Activated T-cell treated with anti-CD3 and anti-CD28 coated beads, Interleukin-2, amount 50 U/mL, for 4 hours (primary cell): ENCODE measurements at regions not wholly inside any gene's neighbourhood (a gene's known extent, or its start where the extent isn't known, plus 50 kb on each side); places are given as distances from the start of the nearest gene placed in this dataset.

Experiments used
- ATAC-seq, 2 donors: fragments of 200-7000 bp; cut with Tn5 transposase; one replicate each; pipeline ENCODE4 v1.10.0; 2021
- DNase-seq: peaks from one replicate; pipeline ENCODE4 v3.0.0-alpha.2; 2020
- H3K27me3 Mint-ChIP-seq: one replicate; pipeline ENCODE4 v1.8.0; 2021; ENCODE audit warnings: low read depth, mixed read lengths
- H3K36me3 Mint-ChIP-seq: one replicate; pipeline ENCODE4 v1.8.0; 2022; ENCODE audit warnings: mixed read lengths; ENCODE audit not compliant: insufficient read depth
- H3K4me1 Mint-ChIP-seq: one replicate; pipeline ENCODE4 v1.8.0; 2021; ENCODE audit warnings: low read depth, mixed read lengths
- H3K4me3 Mint-ChIP-seq: one replicate; pipeline ENCODE4 v1.8.0; 2021; ENCODE audit warnings: mild to moderate bottlenecking, moderate library complexity, mixed read lengths
- H3K9me3 Mint-ChIP-seq: one replicate; pipeline ENCODE4 v1.8.0; 2021; ENCODE audit warnings: mixed read lengths

GRCh38 chr1:96372881-96373280, 348.7 kb upstream of the PTBP2 start:
- no peak for DNase-seq
- Mint-ChIP-seq H3K4me3 (no peak overlapping the region), H3K36me3 (no peaks in the 10 kb centered on the region), H3K4me1 (no peaks in the 10 kb centered on the region), H3K9me3 (peaks cover 6% of the 10 kb centered on the region), H3K27me3 (no peaks in the 10 kb centered on the region)
- ATAC-seq = no peak

DNA sequence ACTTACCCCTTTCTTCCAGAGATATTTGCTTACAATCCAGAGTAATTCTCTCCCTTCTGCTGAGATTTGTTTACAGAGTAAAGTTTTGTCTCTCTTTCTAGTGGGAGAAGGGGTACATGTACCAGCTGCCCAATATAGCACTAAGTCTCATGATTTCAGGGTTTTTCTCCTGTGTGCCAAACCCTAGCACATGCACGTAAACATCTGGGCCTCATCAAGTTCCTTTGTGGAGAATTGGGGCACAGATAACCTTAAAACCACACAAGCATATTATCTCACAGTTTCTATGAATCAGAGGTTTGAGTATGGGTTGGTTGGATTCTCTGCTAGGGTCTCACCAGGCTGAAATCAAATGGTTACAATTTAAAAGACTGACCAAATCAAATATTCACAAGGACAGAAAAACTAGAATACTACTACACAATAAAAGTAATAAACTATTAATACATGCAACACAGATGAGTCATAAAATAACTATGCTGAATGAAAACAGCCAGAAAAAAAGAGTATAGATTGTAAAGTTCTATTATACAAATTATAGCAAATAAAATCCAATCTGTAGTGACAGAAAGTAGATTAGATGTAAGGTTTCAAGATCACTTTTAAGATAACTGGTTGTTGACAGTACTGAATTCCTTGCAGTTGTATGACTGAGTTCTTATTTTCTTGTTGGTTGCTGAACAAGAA, 347.4 kb upstream of the PTBP2 start:
- DNase-seq (no peak), ATAC-seq (no peak)
- H3K4me1 Mint-ChIP-seq = no peaks in the 10 kb centered on the region
- peaks cover 6% of the 10 kb centered on the region for H3K9me3 Mint-ChIP-seq
- H3K36me3 Mint-ChIP-seq = no peaks in the 10 kb centered on the region
- H3K27me3 Mint-ChIP-seq = no peaks in the 10 kb centered on the region
- H3K4me3 Mint-ChIP-seq = no peak overlapping the region

GRCh38 chr1:96376846-96377245, 344.7 kb upstream of the PTBP2 start:
- H3K9me3 Mint-ChIP-seq = peaks cover 2% of the 10 kb centered on the region
- ATAC-seq = no peak
- DNase-seq = no peak
- no peaks in the 10 kb centered on the region for H3K27me3 Mint-ChIP-seq
- no peaks in the 10 kb centered on the region for H3K4me1 Mint-ChIP-seq
- no peak overlapping the region for H3K4me3 Mint-ChIP-seq
- no peaks in the 10 kb centered on the region for H3K36me3 Mint-ChIP-seq

DNA sequence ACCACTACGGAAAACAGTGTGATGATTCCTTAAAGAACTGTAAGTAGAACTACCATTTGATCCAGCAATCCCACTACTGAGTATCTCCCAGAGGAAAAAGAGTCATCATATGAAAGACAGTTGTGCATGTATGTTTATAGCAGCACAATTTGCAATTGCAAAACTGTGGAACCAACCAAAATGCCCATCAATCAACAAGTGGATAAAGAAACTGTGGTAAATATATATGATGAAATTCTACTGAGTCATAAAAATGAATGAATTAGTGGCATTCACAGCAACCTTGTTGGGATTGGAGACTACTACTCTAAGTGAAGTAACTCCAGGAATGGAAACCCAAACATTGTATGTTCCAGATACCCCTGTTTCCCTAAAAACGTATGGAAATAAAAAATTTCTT, 337.0 kb upstream of the PTBP2 start:
- ATAC-seq = no peak
- DNase-seq = no peak
- H3K4me1 Mint-ChIP-seq = no peaks in the 10 kb centered on the region
- H3K9me3 Mint-ChIP-seq = peaks cover 15% of the 10 kb centered on the region
- H3K4me3 Mint-ChIP-seq = no peak overlapping the region
- H3K36me3 Mint-ChIP-seq = no peaks in the 10 kb centered on the region
- H3K27me3 Mint-ChIP-seq = no peaks in the 10 kb centered on the region

- DNase-seq (no peak), ATAC-seq (no peak)
- Mint-ChIP-seq H3K4me3 (no peak overlapping the region), H3K4me1 (no peaks in the 10 kb centered on the region), H3K9me3 (peaks cover 9% of the 10 kb centered on the region), H3K36me3 (no peaks in the 10 kb centered on the region), H3K27me3 (no peaks in the 10 kb centered on the region)
Measured at GRCh38 chr1:96387785-96388184, 333.8 kb upstream of the PTBP2 start.

- Mint-ChIP-seq H3K4me3 (no peak overlapping the region), H3K9me3 (peaks cover 4% of the 10 kb centered on the region), H3K4me1 (no peaks in the 10 kb centered on the region), H3K36me3 (no peaks in the 10 kb centered on the region), H3K27me3 (no peaks in the 10 kb centered on the region)
- ATAC-seq (no peak), DNase-seq (no peak)
Measured at GRCh38 chr1:96388421-96389310, 332.9 kb upstream of the PTBP2 start.

DNA sequence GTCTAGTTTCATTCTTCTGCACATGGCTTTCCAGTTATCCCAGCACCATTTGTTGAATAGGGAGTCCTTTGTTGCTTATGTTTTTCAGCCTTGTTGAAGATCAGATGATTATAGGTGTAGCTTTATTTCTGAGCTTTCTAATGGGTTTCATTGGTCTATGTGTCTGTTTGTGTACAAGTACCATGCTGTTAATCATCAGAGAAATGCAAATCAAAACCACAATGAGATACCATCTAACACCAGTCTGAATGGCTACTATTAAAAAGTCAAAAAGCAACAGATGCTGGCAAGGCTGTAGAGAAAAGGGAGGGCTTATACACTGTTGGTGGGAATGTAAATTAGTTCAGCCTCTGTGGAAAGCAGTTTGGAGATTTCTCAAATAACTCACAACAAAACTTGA, 321.5 kb upstream of the PTBP2 start:
- DNase-seq (no peak), ATAC-seq (no peak)
- no peak overlapping the region for H3K4me3 Mint-ChIP-seq
- H3K36me3 Mint-ChIP-seq = no peaks in the 10 kb centered on the region
- H3K27me3 Mint-ChIP-seq = no peaks in the 10 kb centered on the region
- H3K9me3 Mint-ChIP-seq = peaks cover 6% of the 10 kb centered on the region
- H3K4me1 Mint-ChIP-seq = no peaks in the 10 kb centered on the region

DNA sequence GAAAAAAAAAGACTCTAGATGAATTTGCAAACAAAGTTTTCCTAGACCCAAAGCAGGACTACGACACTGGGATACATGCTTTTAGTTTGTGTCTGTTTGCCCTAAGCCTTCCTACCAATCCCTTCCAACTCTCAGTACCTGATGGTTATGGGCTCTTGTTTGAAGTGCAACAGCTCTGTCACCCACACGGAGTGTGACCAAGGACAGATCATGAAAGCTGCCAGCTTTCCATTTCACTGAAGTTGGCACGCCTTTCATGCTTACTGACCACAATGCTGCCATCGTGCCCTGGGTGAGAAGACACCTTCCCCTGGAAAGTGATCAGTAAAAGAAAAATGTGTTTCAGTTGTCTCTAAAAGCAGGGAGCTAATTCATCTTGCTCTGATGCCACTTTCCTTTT, 312.5 kb upstream of the PTBP2 start:
- no peaks in the 10 kb centered on the region for H3K27me3 Mint-ChIP-seq
- no peaks in the 10 kb centered on the region for H3K9me3 Mint-ChIP-seq
- ATAC-seq (no peak), DNase-seq (no peak)
- H3K4me1 Mint-ChIP-seq = no peaks in the 10 kb centered on the region
- H3K4me3 Mint-ChIP-seq = no peak overlapping the region
- no peaks in the 10 kb centered on the region for H3K36me3 Mint-ChIP-seq

DNA sequence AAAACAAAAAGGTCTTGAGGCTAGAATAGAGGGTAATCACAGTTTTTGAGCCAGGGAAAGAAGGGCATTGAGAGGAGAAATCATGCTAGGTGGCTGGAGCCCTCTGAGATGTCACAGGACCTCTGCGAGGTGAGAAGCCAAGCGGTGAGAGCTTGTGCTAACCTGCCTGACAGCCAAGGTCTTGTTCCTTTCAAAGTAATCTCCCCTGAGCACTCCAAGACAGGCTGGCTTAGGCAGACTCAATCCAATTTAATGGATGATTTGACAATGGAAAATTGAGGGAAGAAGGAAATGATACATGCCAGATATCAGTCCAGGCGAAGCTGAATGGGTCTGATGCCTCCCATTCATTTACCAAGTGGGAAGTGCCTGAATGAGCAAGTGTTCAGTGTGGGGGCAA, 311.9 kb upstream of the PTBP2 start:
- DNase-seq (no peak), ATAC-seq (no peak)
- Mint-ChIP-seq H3K4me1 (no peaks in the 10 kb centered on the region), H3K4me3 (no peak overlapping the region), H3K9me3 (peaks cover 5% of the 10 kb centered on the region), H3K36me3 (no peaks in the 10 kb centered on the region), H3K27me3 (no peaks in the 10 kb centered on the region)

DNA sequence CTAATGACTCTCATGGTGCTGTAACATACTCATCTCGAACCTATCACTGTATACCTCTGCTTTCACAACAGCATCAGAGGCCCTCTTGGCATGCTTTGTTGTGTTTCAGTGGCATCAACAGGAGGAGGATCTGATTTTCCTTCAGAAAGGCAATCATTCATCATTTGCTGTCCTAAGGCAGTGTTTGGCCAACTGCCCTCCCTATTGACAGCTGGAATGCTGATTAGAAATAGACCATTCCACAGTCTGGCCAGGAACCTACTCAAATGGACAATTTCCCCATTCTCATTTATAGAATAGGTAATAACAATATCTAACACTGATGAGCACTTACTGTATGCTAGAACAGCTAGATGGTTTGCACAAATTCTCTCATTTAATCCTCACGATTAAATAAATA, 310.6 kb upstream of the PTBP2 start:
- Mint-ChIP-seq H3K4me1 (no peaks in the 10 kb centered on the region), H3K9me3 (peaks cover 5% of the 10 kb centered on the region), H3K4me3 (no peak overlapping the region), H3K27me3 (no peaks in the 10 kb centered on the region), H3K36me3 (no peaks in the 10 kb centered on the region)
- no peak for ATAC-seq
- no peak for DNase-seq

DNA sequence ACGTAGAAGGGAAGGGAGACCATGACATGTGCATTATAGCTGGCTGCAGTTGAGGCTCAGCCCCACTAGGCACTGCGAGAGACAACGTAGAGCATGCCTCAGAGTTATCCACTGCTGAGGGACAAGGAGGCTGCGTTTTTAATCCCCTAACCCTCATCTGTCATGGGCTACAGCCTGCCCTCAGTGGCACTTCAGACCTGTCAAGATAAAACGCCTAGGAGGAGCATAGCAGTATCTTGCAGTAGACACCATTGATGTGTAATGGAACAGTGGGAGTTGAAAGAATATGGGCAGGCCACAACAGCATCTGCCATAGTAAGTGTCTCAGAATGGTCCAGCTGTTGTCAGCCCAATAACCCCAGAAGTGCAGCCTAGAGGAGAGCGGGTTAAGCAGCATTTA, 307.0 kb upstream of the PTBP2 start:
- no peak for ATAC-seq
- no peaks in the 10 kb centered on the region for H3K27me3 Mint-ChIP-seq
- no peaks in the 10 kb centered on the region for H3K36me3 Mint-ChIP-seq
- H3K4me3 Mint-ChIP-seq = no peak overlapping the region
- H3K4me1 Mint-ChIP-seq = no peaks in the 10 kb centered on the region
- H3K9me3 Mint-ChIP-seq = peaks cover 5% of the 10 kb centered on the region
- DNase-seq = no peak

GRCh38 chr1:96416111-96416595, 305.4 kb upstream of the PTBP2 start:
- no peak overlapping the region for H3K4me3 Mint-ChIP-seq
- ATAC-seq = no peak
- H3K27me3 Mint-ChIP-seq = no peaks in the 10 kb centered on the region
- H3K4me1 Mint-ChIP-seq = no peaks in the 10 kb centered on the region
- H3K36me3 Mint-ChIP-seq = no peaks in the 10 kb centered on the region
- DNase-seq = no peak
- peaks cover 5% of the 10 kb centered on the region for H3K9me3 Mint-ChIP-seq

GRCh38 chr1:96416701-96417444, 304.7 kb upstream of the PTBP2 start:
- H3K27me3 Mint-ChIP-seq = no peaks in the 10 kb centered on the region
- H3K9me3 Mint-ChIP-seq = peaks cover 5% of the 10 kb centered on the region
- H3K36me3 Mint-ChIP-seq = no peaks in the 10 kb centered on the region
- no peak for DNase-seq
- ATAC-seq = no peak
- no peaks in the 10 kb centered on the region for H3K4me1 Mint-ChIP-seq
- no peak overlapping the region for H3K4me3 Mint-ChIP-seq

- ATAC-seq (no peak), DNase-seq (no peak)
- Mint-ChIP-seq H3K4me1 (no peaks in the 10 kb centered on the region), H3K36me3 (no peaks in the 10 kb centered on the region), H3K9me3 (peaks cover 5% of the 10 kb centered on the region), H3K4me3 (no peak overlapping the region), H3K27me3 (no peaks in the 10 kb centered on the region)
Measured at GRCh38 chr1:96418969-96419368, 302.6 kb upstream of the PTBP2 start.
